A549 (cell line): ENCODE measurements at regions not wholly inside any gene's neighbourhood (a gene's known extent, or its start where the extent isn't known, plus 50 kb on each side); places are given as distances from the start of the nearest gene placed in this dataset.

Experiments used
- ATAC-seq, 2 experiments: fragments of 200-7000 bp in 1 of 2; fragments of >200 bp in 1 of 2; cut with Nextera tagmentation in 1 of 2; cut with Tn5 transposase in 1 of 2; 3 replicates each; pipeline versions ENCODE4 v1.8.0 to v1.9.1; 2018 to 2020; ENCODE audit warnings: mild to moderate bottlenecking in 1 of 2, moderate library complexity in 1 of 2
- CTCF ChIA-PET: fragments of 300-600 bp; sonication (Branson Sonifier 250); formaldehyde crosslinking; extraction: SDS; loops from one replicate; lab custom pipeline; 2021; ENCODE audit warnings: antibody characterized with exemption, inconsistent platforms; lab: Yijun Ruan, JAX
- POLR2A ChIA-PET: fragments of 350-600 bp; formaldehyde crosslinking; extraction: SDS; loops from one replicate; lab custom pipeline; 2021; ENCODE audit warnings: antibody characterized with exemption, inconsistent platforms; lab: Yijun Ruan, JAX
- DNase-seq, 2 experiments: peaks; one replicate each; pipeline versions ENCODE4 v3.0.0 to v3.0.0-alpha.2; 2011 to 2016; ENCODE audit warnings: low read depth in 1 of 2, low spot score in 1 of 2
- FAIRE-seq: peaks from 2 replicates; lab custom pipeline; 2011; peaks lifted over from hg19 to GRCh38; lab: Jason Lieb, UNC
- H3K27ac ChIP-seq, 2 experiments: fragments of >200 bp; sonication (Bioruptor Twin); formaldehyde crosslinking; 3 replicates each; pipeline ENCODE4 v1.5.1; 2016 to 2017
- H3K4me1 ChIP-seq: fragments of >200 bp; sonication (Bioruptor Twin); formaldehyde crosslinking; 3 replicates; pipeline ENCODE4 v1.6.1; 2016
- H3K4me2 ChIP-seq: fragments of >200 bp; sonication (Bioruptor Twin); formaldehyde crosslinking; 3 replicates; pipeline ENCODE4 v1.6.1; 2016
- H3K4me3 ChIP-seq: fragments of >200 bp; sonication (Bioruptor Twin); formaldehyde crosslinking; 3 replicates; pipeline ENCODE4 v1.5.1; 2016
- H3K9me3 ChIP-seq: fragments of >200 bp; sonication (Bioruptor Twin); formaldehyde crosslinking; 3 replicates; pipeline ENCODE4 v1.6.1; 2016
- CBX2 ChIP-seq: fragments of 200-600 bp; sonication (generic); IDR thresholded peaks from 2 replicates; pipeline ENCODE4 v1.6.1; 2016; ENCODE audit warnings: low read depth, mild to moderate bottlenecking, borderline replicate concordance
- CTCF ChIP-seq: fragments of >200 bp; sonication (Bioruptor Twin); formaldehyde crosslinking; IDR thresholded peaks from 3 replicates; pipeline ENCODE4 v1.5.1; 2016
- EHF ChIP-seq: fragments of 250-450 bp; sonication (Bioruptor Pico); IDR thresholded peaks from 2 replicates; pipeline ENCODE4 v1.5.0; 2020; ENCODE audit warnings: mild to moderate bottlenecking
- ESRRA ChIP-seq: fragments of 150-350 bp; IDR thresholded peaks from 2 replicates; pipeline ENCODE4 v1.6.1; 2014; ENCODE audit warnings: mild to moderate bottlenecking, low read length, borderline replicate concordance
- FOSL2 ChIP-seq, 2 experiments: fragments of 450-650 bp in 1 of 2; fragments of >200 bp in 1 of 2; sonication (Bioruptor Twin) in 1 of 2; formaldehyde crosslinking; IDR thresholded peaks; 2 replicates each; pipeline versions ENCODE4 v1.5.0 to v1.6.1; 2016 to 2020; ENCODE audit warnings: mild to moderate bottlenecking in 1 of 2, moderate library complexity in 1 of 2
- FOXS1 ChIP-seq: fragments of 250-450 bp; sonication (Bioruptor Pico); IDR thresholded peaks from 2 replicates; pipeline ENCODE4 v1.5.0; 2020; ENCODE audit warnings: mild to moderate bottlenecking, moderate library complexity
- GATA3 ChIP-seq: IDR thresholded peaks from 2 replicates; pipeline ENCODE4 v1.6.1; 2012; ENCODE audit warnings: borderline replicate concordance
- KDM1A ChIP-seq: fragments of 200-600 bp; sonication (generic); IDR thresholded peaks from 2 replicates; pipeline ENCODE4 v1.6.1; 2016; ENCODE audit warnings: low read depth, mild to moderate bottlenecking
- MAFK ChIP-seq: fragments of 450-650 bp; IDR thresholded peaks from 2 replicates; pipeline ENCODE4 v1.6.1; 2014; ENCODE audit not compliant: partially characterized antibody
- MAZ ChIP-seq: fragments of 150-350 bp; IDR thresholded peaks from 2 replicates; pipeline ENCODE4 v1.6.1; 2014; ENCODE audit warnings: antibody characterized with exemption, low read depth, low read length, borderline replicate concordance
- NFE2L2 ChIP-seq: fragments of 150-350 bp; conservative IDR thresholded peaks from 2 replicates; pipeline ENCODE4 v1.6.1; 2014; ENCODE audit warnings: low read length
- NPAS2 ChIP-seq: fragments of 250-450 bp; sonication (Bioruptor Pico); IDR thresholded peaks from 2 replicates; pipeline ENCODE4 v1.8.0; 2022; ENCODE audit warnings: mild to moderate bottlenecking, moderate library complexity, borderline replicate concordance
- NR3C1 ChIP-seq: fragments of >200 bp; sonication (Bioruptor Twin); formaldehyde crosslinking; IDR thresholded peaks from 3 replicates; pipeline ENCODE4 v1.6.1; 2017
- POLR2A ChIP-seq: IDR thresholded peaks from 2 replicates; pipeline ENCODE4 v1.6.1; 2012; ENCODE audit warnings: mild to moderate bottlenecking, low read length
- RAD21 ChIP-seq, 2 experiments: fragments of >200 bp in 1 of 2; sonication (Bioruptor Twin) in 1 of 2; formaldehyde crosslinking in 1 of 2; IDR thresholded peaks in 1 of 2; conservative IDR thresholded peaks in 1 of 2; 2 replicates in 1 of 2; 3 replicates in 1 of 2; pipeline ENCODE4 v1.6.1; 2012 to 2018; ENCODE audit warnings: inconsistent platforms in 1 of 2
- RARB ChIP-seq: fragments of 250-450 bp; sonication (Bioruptor Pico); IDR thresholded peaks from 2 replicates; pipeline ENCODE4 v1.8.0; 2021; ENCODE audit warnings: mild to moderate bottlenecking, moderate library complexity
- RFX5 ChIP-seq: fragments of 450-650 bp; IDR thresholded peaks from 2 replicates; pipeline ENCODE4 v1.7.1; 2014; ENCODE audit warnings: antibody characterized with exemption, mild to moderate bottlenecking, moderate library complexity
- RNF2 ChIP-seq: fragments of 200-600 bp; sonication (generic); IDR thresholded peaks from 2 replicates; pipeline ENCODE4 v1.6.1; 2016; ENCODE audit warnings: low read depth, mild to moderate bottlenecking, antibody characterized with exemption, moderate library complexity, borderline replicate concordance
- TP53 ChIP-seq: fragments of 250-450 bp; sonication (Bioruptor Pico); IDR thresholded peaks from 2 replicates; pipeline ENCODE4 v1.5.0; 2021; ENCODE audit warnings: mild to moderate bottlenecking, moderate library complexity
- ZFP36 ChIP-seq: fragments of 450-650 bp; IDR thresholded peaks from 2 replicates; pipeline ENCODE4 v1.6.1; 2014; ENCODE audit warnings: borderline replicate concordance; ENCODE audit not compliant: partially characterized antibody
- ZNF302 ChIP-seq: fragments of 250-450 bp; sonication (Bioruptor Pico); IDR thresholded peaks from 2 replicates; pipeline ENCODE4 v1.9.0; 2021; ENCODE audit warnings: inconsistent platforms, mild to moderate bottlenecking, moderate library complexity
- WGBS: methylation state at CpG from one replicate; pipeline ENCODE4 v1.1.6; 2017; ENCODE audit errors: missing lambda C conversion rate; 5-methylcytosine and 5-hydroxymethylcytosine counted together
- TF ChIP-seq, protein P1 (sequence below): fragments of 450-650 bp; IDR thresholded peaks from 2 replicates; pipeline ENCODE4 v1.6.1; 2014; ENCODE audit warnings: antibody characterized with exemption
- TF ChIP-seq, protein P2 (sequence below): IDR thresholded peaks from 2 replicates; pipeline ENCODE4 v1.6.1; 2012
- TF ChIP-seq, protein P3 (sequence below): IDR thresholded peaks from 2 replicates; pipeline ENCODE4 v1.6.1; 2012; ENCODE audit warnings: low read depth, borderline replicate concordance

DNA sequence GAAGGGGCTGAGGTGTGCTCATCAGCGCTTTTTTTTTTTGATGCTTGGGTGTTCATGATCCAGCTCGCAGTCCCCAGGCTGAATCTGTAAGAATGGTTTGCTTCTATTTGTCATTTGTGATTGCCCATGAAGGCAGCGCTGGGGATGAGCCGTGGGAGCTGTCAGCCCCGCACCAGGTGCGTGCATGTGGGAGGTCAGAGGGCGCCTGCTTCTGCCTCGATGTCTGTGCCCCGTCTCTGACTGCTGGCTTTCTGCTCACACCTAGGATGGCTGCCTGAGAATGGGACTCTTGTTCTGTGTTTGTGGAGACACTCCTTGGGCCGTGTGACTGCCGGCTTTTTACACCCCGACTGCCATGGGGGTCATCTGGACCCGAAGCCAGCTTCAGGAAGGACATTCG lies 141.2 kb upstream of the RTL1 start:
- 92% methylated on average over 14 of the region's 14 CpGs for WGBS
- CTCF ChIA-PET: no interaction called here
- Histone ChIP-seq H3K4me2 (no peak overlapping the region), H3K4me1 (no peaks in the 10 kb centered on the region), H3K27ac (no peak overlapping the region), H3K4me3 (no peak overlapping the region), H3K9me3 (no peaks in the 10 kb centered on the region)
- FAIRE-seq (no peak), DNase-seq (no peak), ATAC-seq (no peak)
- POLR2A ChIA-PET: no interaction called here
- TF ChIP-seq MAZ (no peak), RFX5 (no peak), KDM1A (no peak), CTCF (no peak), RAD21 (conservative IDR thresholded peaks at IDR 0.05 in 1 of 2, IDR thresholded peaks at IDR 0.05 in 1 of 2) (no peak), NR3C1 (no peak), FOXS1 (CRISPR knock-in tag) (no peak), ESRRA (no peak), MAFK (no peak), TP53 (CRISPR knock-in tag) (no peak), ZFP36 (no peak), POLR2A (no peak), GATA3 (no peak), EHF (CRISPR knock-in tag) (no peak), CBX2 (no peak)
- TF ChIP-seq, protein P1, sequence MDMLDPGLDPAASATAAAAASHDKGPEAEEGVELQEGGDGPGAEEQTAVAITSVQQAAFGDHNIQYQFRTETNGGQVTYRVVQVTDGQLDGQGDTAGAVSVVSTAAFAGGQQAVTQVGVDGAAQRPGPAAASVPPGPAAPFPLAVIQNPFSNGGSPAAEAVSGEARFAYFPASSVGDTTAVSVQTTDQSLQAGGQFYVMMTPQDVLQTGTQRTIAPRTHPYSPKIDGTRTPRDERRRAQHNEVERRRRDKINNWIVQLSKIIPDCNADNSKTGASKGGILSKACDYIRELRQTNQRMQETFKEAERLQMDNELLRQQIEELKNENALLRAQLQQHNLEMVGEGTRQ: no peak
- TF ChIP-seq, protein P2, sequence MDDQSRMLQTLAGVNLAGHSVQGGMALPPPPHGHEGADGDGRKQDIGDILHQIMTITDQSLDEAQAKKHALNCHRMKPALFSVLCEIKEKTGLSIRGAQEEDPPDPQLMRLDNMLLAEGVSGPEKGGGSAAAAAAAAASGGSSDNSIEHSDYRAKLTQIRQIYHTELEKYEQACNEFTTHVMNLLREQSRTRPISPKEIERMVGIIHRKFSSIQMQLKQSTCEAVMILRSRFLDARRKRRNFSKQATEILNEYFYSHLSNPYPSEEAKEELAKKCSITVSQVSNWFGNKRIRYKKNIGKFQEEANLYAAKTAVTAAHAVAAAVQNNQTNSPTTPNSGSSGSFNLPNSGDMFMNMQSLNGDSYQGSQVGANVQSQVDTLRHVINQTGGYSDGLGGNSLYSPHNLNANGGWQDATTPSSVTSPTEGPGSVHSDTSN: no peak

DNA sequence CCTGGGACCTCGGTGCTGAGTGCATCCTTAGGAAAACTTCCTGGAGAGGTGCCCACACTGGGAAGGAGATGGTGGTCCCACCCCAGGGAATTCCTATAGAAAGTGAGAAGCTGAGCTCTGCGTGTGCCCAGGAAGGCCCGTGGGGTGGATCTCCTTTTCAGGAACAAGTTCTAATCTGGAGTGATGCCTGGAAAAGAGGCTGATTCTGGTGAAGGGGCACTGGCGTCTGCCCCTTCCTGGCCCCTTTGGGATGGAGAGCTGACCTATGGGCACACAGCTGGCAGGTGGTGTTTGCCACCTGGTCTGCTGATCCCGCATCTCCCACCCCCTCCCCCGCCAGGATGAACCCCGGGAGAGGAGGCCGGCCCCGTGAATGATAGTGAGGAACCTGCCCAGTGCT lies 142.0 kb upstream of the RTL1 start:
- TF ChIP-seq EHF (CRISPR knock-in tag): no peak
- TF ChIP-seq, all 56 proteins: peak for 0
- no peak for DNase-seq
- ChIA-PET CTCF (no interaction called here), POLR2A (no interaction called here)
- ATAC-seq: no peak
- Histone ChIP-seq H3K27ac (no peak overlapping the region), H3K4me1 (no peaks in the 10 kb centered on the region), H3K9me3 (0 out of 3 replicates have a peak, but pooled peaks cover 3% of the 10 kb centered on the region), H3K4me2 (no peak overlapping the region), H3K4me3 (no peak overlapping the region)
- no peak for FAIRE-seq
- WGBS: 83% methylated on average over 9 of the region's 9 CpGs

- Histone ChIP-seq H3K9me3 (0 out of 3 replicates have a peak, but pooled peaks cover 4% of the 10 kb centered on the region), H3K4me3 (no peak overlapping the region), H3K4me1 (no peaks in the 10 kb centered on the region), H3K27ac (no peak overlapping the region), H3K4me2 (no peak overlapping the region)
- WGBS: 85% methylated on average over 12 of the region's 17 CpGs
- ChIA-PET POLR2A (no interaction called here), CTCF (no interaction called here)
- no peak for TF ChIP-seq ESRRA
- TF ChIP-seq POLR2A: no peak
- TF ChIP-seq, protein P3, sequence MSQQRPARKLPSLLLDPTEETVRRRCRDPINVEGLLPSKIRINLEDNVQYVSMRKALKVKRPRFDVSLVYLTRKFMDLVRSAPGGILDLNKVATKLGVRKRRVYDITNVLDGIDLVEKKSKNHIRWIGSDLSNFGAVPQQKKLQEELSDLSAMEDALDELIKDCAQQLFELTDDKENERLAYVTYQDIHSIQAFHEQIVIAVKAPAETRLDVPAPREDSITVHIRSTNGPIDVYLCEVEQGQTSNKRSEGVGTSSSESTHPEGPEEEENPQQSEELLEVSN: no peak
- TF ChIP-seq NPAS2 (CRISPR knock-in tag): no peak
- TF ChIP-seq RNF2: no peak
- no peak for TF ChIP-seq ZNF302 (CRISPR knock-in tag)
- TF ChIP-seq RARB (CRISPR knock-in tag): no peak
- no peak for TF ChIP-seq NFE2L2
- no peak for TF ChIP-seq FOSL2 (IDR thresholded peaks at IDR 0.05)
- TF ChIP-seq FOSL2 (CRISPR knock-in tag; IDR thresholded peaks at IDR 0.05): no peak
- no peak for ATAC-seq
- FAIRE-seq: no peak
- DNase-seq: no peak
Observed at GRCh38 chr14:101046071-101046470, 142.5 kb upstream of the RTL1 start.
